Activated CD8-positive, alpha-beta T cell treated with anti-CD3 and anti-CD28 coated beads for 36 hours (primary cell): ENCODE measurements at regions not wholly inside any gene's neighbourhood (a gene's known extent, or its start where the extent isn't known, plus 50 kb on each side); places are given as distances from the start of the nearest gene placed in this dataset.

Experiments
- ATAC-seq: fragments of 200-7000 bp; cut with Tn5 transposase; one replicate; pipeline ENCODE4 v1.10.0; 2021; ENCODE audit warnings: mild to moderate bottlenecking, moderate library complexity
- CTCF ChIA-PET: fragments of 350-600 bp; sonication (Branson Sonifier 250); formaldehyde crosslinking; loops from one replicate; lab custom pipeline; 2021; ENCODE audit warnings: antibody characterized with exemption; lab: Charles Lee
- POLR2A ChIA-PET: fragments of 350-600 bp; sonication (Branson Sonifier 250); formaldehyde crosslinking; loops from one replicate; lab custom pipeline; 2021; ENCODE audit warnings: antibody characterized with exemption; lab: Charles Lee
- DNase-seq: peaks from one replicate; pipeline ENCODE4 v3.0.0-alpha.2; 2020
- H3K27ac Mint-ChIP-seq: one replicate; pipeline ENCODE4 v1.8.0; 2021; ENCODE audit warnings: mild to moderate bottlenecking, mixed read lengths
- H3K27me3 Mint-ChIP-seq: one replicate; pipeline ENCODE4 v1.8.0; 2021; ENCODE audit warnings: mixed read lengths
- H3K36me3 Mint-ChIP-seq: one replicate; pipeline ENCODE4 v1.8.0; 2021; ENCODE audit warnings: low read depth, mixed read lengths
- H3K4me1 Mint-ChIP-seq: one replicate; pipeline ENCODE4 v1.8.0; 2021; ENCODE audit warnings: low read depth, mixed read lengths
- H3K4me3 Mint-ChIP-seq: one replicate; pipeline ENCODE4 v1.8.0; 2021; ENCODE audit warnings: mild to moderate bottlenecking, moderate library complexity, mixed read lengths
- H3K9me3 Mint-ChIP-seq: one replicate; pipeline ENCODE4 v1.8.0; 2021; ENCODE audit warnings: mixed read lengths
- intact Hi-C: fragments of 100-400 bp; cut with micrococcal nuclease; formaldehyde crosslinking; loops from one replicate; pipeline ENCODE4 v1.10.0; 2022
- TF ChIP-seq, protein P1 (sequence below): fragments of 200-600 bp; IDR thresholded peaks from one replicate; pipeline ENCODE4 v1.8.0; 2022; ENCODE audit warnings: antibody characterized with exemption, mild to moderate bottlenecking

DNA sequence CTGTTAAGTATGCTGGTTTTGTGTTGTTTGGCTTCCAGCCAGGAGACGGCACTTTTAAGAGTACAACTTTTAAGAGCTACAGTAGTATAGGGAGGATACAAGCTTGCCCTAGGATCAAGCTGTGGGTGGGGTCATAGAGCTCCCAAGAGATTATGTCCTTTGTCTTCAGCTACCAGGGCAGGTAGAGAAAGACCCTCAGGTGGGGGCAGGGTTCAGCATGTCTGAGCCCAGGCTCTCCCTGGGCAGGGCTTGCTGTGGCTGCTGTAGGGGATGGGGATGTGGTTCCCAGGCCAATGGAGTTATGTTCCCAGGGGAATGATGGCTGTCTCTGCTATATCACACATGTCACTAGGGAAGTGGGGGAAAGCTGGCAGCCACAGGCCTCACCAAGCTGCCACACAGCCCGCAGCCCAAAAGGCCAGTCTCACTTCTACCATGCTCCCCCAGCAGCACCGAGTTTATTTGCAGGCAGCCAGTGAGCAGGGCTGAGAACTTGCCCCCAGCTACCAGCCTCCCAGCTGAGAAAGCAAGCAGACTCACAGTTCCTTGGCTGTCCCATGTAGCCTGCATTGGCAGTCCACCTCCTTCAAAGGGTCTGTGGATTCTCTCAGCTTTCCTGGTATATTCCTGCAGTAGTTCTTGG is 105.7 kb upstream of the ERBB4 start:
- TF ChIP-seq, protein P1, sequence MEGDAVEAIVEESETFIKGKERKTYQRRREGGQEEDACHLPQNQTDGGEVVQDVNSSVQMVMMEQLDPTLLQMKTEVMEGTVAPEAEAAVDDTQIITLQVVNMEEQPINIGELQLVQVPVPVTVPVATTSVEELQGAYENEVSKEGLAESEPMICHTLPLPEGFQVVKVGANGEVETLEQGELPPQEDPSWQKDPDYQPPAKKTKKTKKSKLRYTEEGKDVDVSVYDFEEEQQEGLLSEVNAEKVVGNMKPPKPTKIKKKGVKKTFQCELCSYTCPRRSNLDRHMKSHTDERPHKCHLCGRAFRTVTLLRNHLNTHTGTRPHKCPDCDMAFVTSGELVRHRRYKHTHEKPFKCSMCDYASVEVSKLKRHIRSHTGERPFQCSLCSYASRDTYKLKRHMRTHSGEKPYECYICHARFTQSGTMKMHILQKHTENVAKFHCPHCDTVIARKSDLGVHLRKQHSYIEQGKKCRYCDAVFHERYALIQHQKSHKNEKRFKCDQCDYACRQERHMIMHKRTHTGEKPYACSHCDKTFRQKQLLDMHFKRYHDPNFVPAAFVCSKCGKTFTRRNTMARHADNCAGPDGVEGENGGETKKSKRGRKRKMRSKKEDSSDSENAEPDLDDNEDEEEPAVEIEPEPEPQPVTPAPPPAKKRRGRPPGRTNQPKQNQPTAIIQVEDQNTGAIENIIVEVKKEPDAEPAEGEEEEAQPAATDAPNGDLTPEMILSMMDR: no peak
- ATAC-seq: no peak

DNA sequence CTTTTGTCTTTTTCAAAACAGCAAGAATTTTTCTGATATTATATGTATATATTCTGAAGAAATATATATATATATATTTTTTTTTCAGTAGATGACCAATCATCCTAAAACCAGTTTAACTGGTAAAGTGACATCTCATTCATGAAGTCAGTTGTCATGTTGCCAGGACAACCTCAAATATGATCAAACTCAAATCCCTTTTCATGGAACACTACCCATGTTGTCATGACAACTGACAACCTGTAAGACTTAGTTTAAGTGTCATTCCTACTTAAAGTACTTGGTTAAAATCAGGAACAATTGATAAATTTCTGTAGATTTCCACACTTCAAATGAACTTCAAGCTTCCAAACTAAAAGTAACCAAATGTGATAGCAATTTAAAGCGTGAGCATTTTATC is 101.8 kb upstream of the ERBB4 start:
- no peak for DNase-seq
- Mint-ChIP-seq H3K27ac (no peak overlapping the region), H3K4me1 (no peaks in the 10 kb centered on the region), H3K4me3 (no peak overlapping the region), H3K9me3 (no peaks in the 10 kb centered on the region), H3K36me3 (no peaks in the 10 kb centered on the region), H3K27me3 (peaks cover 4% of the 10 kb centered on the region)
- intact Hi-C loops: no loop called here
- no peak for ATAC-seq
- ChIA-PET CTCF (no interaction called here), POLR2A (no interaction called here)
- TF ChIP-seq, protein P1: no peak

More for the DNA sequence above, 105.7 kb upstream of the ERBB4 start:
- H3K36me3 Mint-ChIP-seq: no peaks in the 10 kb centered on the region
- intact Hi-C loops: no loop called here
- CTCF ChIA-PET: no interaction called here
- DNase-seq: no peak
- no peaks in the 10 kb centered on the region for H3K9me3 Mint-ChIP-seq
- POLR2A ChIA-PET: no interaction called here
- no peak overlapping the region for H3K4me3 Mint-ChIP-seq
- H3K4me1 Mint-ChIP-seq: no peaks in the 10 kb centered on the region
- H3K27ac Mint-ChIP-seq: no peak overlapping the region
- peaks cover 5% of the 10 kb centered on the region for H3K27me3 Mint-ChIP-seq

DNA sequence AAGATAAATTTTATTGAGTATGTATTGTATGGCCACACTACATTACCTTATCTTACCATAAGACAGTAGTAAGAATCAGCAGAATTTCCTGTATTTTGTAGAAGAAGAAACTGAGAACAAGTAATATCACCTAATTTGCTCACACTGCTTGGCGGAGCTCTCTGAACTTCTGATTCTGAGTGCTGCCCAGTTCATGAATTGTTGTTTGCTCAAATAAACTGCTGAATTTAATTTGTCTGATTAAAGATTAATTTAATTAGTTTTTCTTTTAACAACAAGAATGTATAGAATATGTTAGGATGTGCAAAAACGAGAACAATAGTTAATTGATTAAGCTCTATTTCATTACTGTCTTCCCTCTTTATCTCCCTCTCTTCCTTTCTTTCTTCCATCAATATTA is 100.1 kb upstream of the ERBB4 start:
- ATAC-seq: no peak
- no peak overlapping the region for H3K4me3 Mint-ChIP-seq
- no peaks in the 10 kb centered on the region for H3K27me3 Mint-ChIP-seq
- H3K4me1 Mint-ChIP-seq: no peaks in the 10 kb centered on the region
- TF ChIP-seq, protein P1: no peak
- ChIA-PET POLR2A (no interaction called here), CTCF (no interaction called here)
- no peak for DNase-seq
- intact Hi-C loops: no loop called here
- H3K27ac Mint-ChIP-seq: no peak overlapping the region
- H3K9me3 Mint-ChIP-seq: no peaks in the 10 kb centered on the region
- no peaks in the 10 kb centered on the region for H3K36me3 Mint-ChIP-seq

GRCh38 chr2:212628586-212628985 is 90.0 kb upstream of the ERBB4 start:
- Mint-ChIP-seq H3K27me3 (no peaks in the 10 kb centered on the region), H3K4me1 (no peaks in the 10 kb centered on the region), H3K4me3 (no peak overlapping the region), H3K9me3 (peaks cover 5% of the 10 kb centered on the region), H3K36me3 (no peaks in the 10 kb centered on the region), H3K27ac (no peak overlapping the region)
- TF ChIP-seq, protein P1: no peak
- ChIA-PET POLR2A (interaction anchor here (0.9 kb wide), 1 partner anchor 45 kb away, joined by 3 read pairs; no protein-coding TSS in a partner anchor), CTCF (no interaction called here)
- no peak for DNase-seq
- intact Hi-C loops: no loop called here
- no peak for ATAC-seq

DNA sequence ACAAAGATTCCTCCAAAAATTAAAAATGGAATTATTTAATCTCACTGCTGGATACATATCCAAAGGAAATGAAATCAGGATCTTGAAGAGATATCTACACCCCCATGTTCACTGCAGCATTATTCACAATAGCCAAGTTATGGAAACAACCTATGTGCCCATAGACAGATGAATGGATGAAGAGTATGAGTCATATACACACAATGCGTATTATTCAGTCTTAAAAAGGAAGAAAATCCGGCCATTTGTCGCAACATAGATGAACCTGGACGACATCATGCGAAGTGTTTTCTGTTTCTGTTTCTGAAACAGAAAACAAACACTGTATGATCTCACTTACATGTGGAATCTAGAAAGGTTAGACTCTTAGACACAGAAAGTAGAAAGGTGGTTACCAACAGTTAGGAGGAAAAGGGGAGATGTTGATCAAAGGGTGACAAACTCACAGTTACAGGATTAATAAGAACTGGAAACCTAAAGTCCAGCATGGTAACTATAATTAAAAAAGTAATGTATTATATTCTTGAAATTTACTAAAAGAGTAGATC is 87.8 kb upstream of the ERBB4 start:
- Mint-ChIP-seq H3K4me1 (no peaks in the 10 kb centered on the region), H3K36me3 (no peaks in the 10 kb centered on the region), H3K27ac (no peak overlapping the region), H3K4me3 (no peak overlapping the region), H3K9me3 (peaks cover 4% of the 10 kb centered on the region), H3K27me3 (no peaks in the 10 kb centered on the region)
- ChIA-PET POLR2A (no interaction called here), CTCF (no interaction called here)
- no peak for ATAC-seq
- DNase-seq: no peak
- intact Hi-C loops: no loop called here
- TF ChIP-seq, protein P1: no peak
